Endothelial cell of umbilical vein (primary cell): ENCODE measurements at regions not wholly inside any gene's neighbourhood (a gene's known extent, or its start where the extent isn't known, plus 50 kb on each side); places are given as distances from the start of the nearest gene placed in this dataset.

Experiments used
- BruUV-seq: library from RNA; stranded (reverse); fragments of 400-500 nt; replicated peaks from 2 replicates; lab custom pipeline; 2021; lab: Mats Ljungman, UMichigan
- CTCF ChIA-PET: fragments of 300-600, 350-600 bp; sonication (Branson Sonifier 250); formaldehyde crosslinking; loops from one replicate; lab custom pipeline; 2021; ENCODE audit warnings: antibody characterized with exemption, inconsistent platforms; lab: Charles Lee
- POLR2A ChIA-PET: fragments of 300-600, 350-600 bp; sonication (Branson Sonifier 250); formaldehyde crosslinking; loops from one replicate; lab custom pipeline; 2021; ENCODE audit warnings: antibody characterized with exemption, inconsistent platforms; lab: Charles Lee
- DNase-seq: peaks from one replicate; pipeline ENCODE4 v3.0.0-alpha.2; 2011; ENCODE audit warnings: low read depth, low spot score
- FAIRE-seq: peaks from 2 replicates; lab custom pipeline; 2011; peaks lifted over from hg19 to GRCh38; lab: Jason Lieb, UNC
- H2AFZ ChIP-seq: 2 replicates; pipeline ENCODE4 v1.6.0; 2012; ENCODE audit warnings: low read depth, low read length, control low read depth, inconsistent platforms
- H3K27ac ChIP-seq: 2 replicates; pipeline ENCODE4 v1.5.1; 2011; ENCODE audit warnings: low read depth, mild to moderate bottlenecking, control low read depth, low read length, moderate library complexity; ENCODE audit not compliant: insufficient read depth
- H3K27me3 ChIP-seq, 2 experiments: 2 replicates each; pipeline versions ENCODE4 v1.6.0 to v1.6.1; 2011; ENCODE audit warnings: low read length in 2 of 2, mixed read lengths in 1 of 2; ENCODE audit not compliant: control insufficient read depth in 2 of 2, insufficient read depth in 2 of 2
- H3K36me3 ChIP-seq, 2 experiments: 2 replicates in 1 of 2; 3 replicates in 1 of 2; pipeline ENCODE4 v1.5.1; 2011; ENCODE audit warnings: low read length in 2 of 2, mild to moderate bottlenecking in 1 of 2, moderate library complexity in 1 of 2; ENCODE audit not compliant: control insufficient read depth in 2 of 2, insufficient read depth in 2 of 2; ENCODE audit errors: extremely low read depth in 1 of 2
- H3K4me1 ChIP-seq: 3 replicates; pipeline ENCODE4 v1.5.1; 2011; ENCODE audit warnings: mild to moderate bottlenecking, low read length; ENCODE audit not compliant: control insufficient read depth, insufficient read depth; ENCODE audit errors: extremely low read depth
- H3K4me2 ChIP-seq: 2 replicates; pipeline ENCODE4 v1.6.1; 2011; ENCODE audit warnings: low read length, control low read depth, mixed read lengths; ENCODE audit not compliant: insufficient read depth
- H3K4me3 ChIP-seq, 3 experiments: fragments of 200-600 bp in 1 of 3; sonication (generic), shearing (Covaris generic) in 1 of 3; replicated peaks in 1 of 3; 2 replicates each; pipeline ENCODE4 v1.5.1; 2011 to 2016; ENCODE audit warnings: control low read depth in 3 of 3, low read length in 3 of 3, mild to moderate bottlenecking in 2 of 3, inconsistent platforms in 1 of 3, low read depth in 1 of 3, moderate library complexity in 1 of 3; ENCODE audit not compliant: insufficient read depth in 1 of 3
- H3K79me2 ChIP-seq: 2 replicates; pipeline ENCODE4 v1.6.0; 2012; ENCODE audit warnings: low read length, inconsistent platforms; ENCODE audit not compliant: control insufficient read depth, insufficient read depth
- H3K9ac ChIP-seq: replicated peaks from 2 replicates; pipeline ENCODE3; 2011; ENCODE audit warnings: low read length, control low read depth; ENCODE audit not compliant: insufficient read depth; ENCODE audit errors: extremely low read depth
- H3K9me1 ChIP-seq: replicated peaks from 3 replicates; pipeline ENCODE4 v1.6.0; 2011; ENCODE audit warnings: mild to moderate bottlenecking, low read length; ENCODE audit not compliant: control insufficient read depth, insufficient read depth; ENCODE audit errors: extremely low read depth
- H3K9me3 ChIP-seq: replicated peaks from 2 replicates; pipeline ENCODE4 v1.5.1; 2012; ENCODE audit warnings: low read length, inconsistent platforms; ENCODE audit not compliant: control insufficient read depth, insufficient read depth
- H4K20me1 ChIP-seq: replicated peaks from 2 replicates; pipeline ENCODE3; 2011; ENCODE audit warnings: mild to moderate bottlenecking, low read length; ENCODE audit not compliant: control insufficient read depth, insufficient read depth; ENCODE audit errors: extremely low read depth
- EZH2 ChIP-seq: IDR thresholded peaks from 2 replicates; pipeline ENCODE4 v1.6.1; 2012; ENCODE audit warnings: borderline replicate concordance, low read depth, mild to moderate bottlenecking, moderate library complexity, low read length, inconsistent platforms; ENCODE audit not compliant: severe bottlenecking
- FOS ChIP-seq: IDR thresholded peaks from 2 replicates; pipeline ENCODE4 v1.6.1; 2011; ENCODE audit warnings: mild to moderate bottlenecking, low read length, moderate library complexity, borderline replicate concordance; ENCODE audit not compliant: insufficient read depth
- GATA2 ChIP-seq: IDR thresholded peaks from 2 replicates; pipeline ENCODE4 v1.7.0; 2011; ENCODE audit warnings: low read depth, mild to moderate bottlenecking, moderate library complexity, mixed read lengths, low read length; ENCODE audit not compliant: insufficient read length, insufficient read depth
- JUN ChIP-seq: IDR thresholded peaks from 2 replicates; pipeline ENCODE4 v1.6.1; 2011; ENCODE audit warnings: borderline replicate concordance, low read depth; ENCODE audit not compliant: insufficient read length, insufficient read depth
- MYC ChIP-seq: IDR thresholded peaks from one replicate; pipeline ENCODE4 v1.6.1; 2011; ENCODE audit warnings: mild to moderate bottlenecking, low read depth, low read length
- POLR2A ChIP-seq: IDR thresholded peaks from 2 replicates; pipeline ENCODE4 v1.6.1; 2012; ENCODE audit warnings: low read depth, mild to moderate bottlenecking, control low read depth, low read length
- POLR2AphosphoS5 ChIP-seq: IDR thresholded peaks from 2 replicates; pipeline ENCODE4 v1.6.1; 2012; ENCODE audit warnings: low read depth, mild to moderate bottlenecking, control low read depth, low read length, moderate library complexity; ENCODE audit not compliant: insufficient read depth
- dilution Hi-C: fragments of 300-500 bp; cut with MboI; formaldehyde crosslinking; loops from one replicate; pipeline ENCODE4 v1.15.0; 2019; ENCODE audit warnings: low sequenced_read_pairs; ENCODE audit not compliant: extremely low pct_ligation_motif_present
- intact Hi-C: fragments of 100-400 bp; cut with micrococcal nuclease; formaldehyde crosslinking; loops from one replicate; pipeline ENCODE4 v1.10.0; 2022
- TF ChIP-seq, protein P1 (sequence below): IDR thresholded peaks from 2 replicates; pipeline ENCODE4 v1.6.1; 2011; ENCODE audit not compliant: insufficient read depth, insufficient read length
- TF ChIP-seq, protein P2 (sequence below), 2 donors: IDR thresholded peaks; 1 replicate in 1 of 2; 2 replicates in 1 of 2; pipeline ENCODE4 v1.5.1; 2011; ENCODE audit warnings: low read length in 2 of 2, mild to moderate bottlenecking in 2 of 2, moderate library complexity in 2 of 2, control low read depth in 1 of 2, inconsistent platforms in 1 of 2, low read depth in 1 of 2; ENCODE audit not compliant: insufficient read depth in 1 of 2; ENCODE audit errors: extremely low read depth in 1 of 2

DNA sequence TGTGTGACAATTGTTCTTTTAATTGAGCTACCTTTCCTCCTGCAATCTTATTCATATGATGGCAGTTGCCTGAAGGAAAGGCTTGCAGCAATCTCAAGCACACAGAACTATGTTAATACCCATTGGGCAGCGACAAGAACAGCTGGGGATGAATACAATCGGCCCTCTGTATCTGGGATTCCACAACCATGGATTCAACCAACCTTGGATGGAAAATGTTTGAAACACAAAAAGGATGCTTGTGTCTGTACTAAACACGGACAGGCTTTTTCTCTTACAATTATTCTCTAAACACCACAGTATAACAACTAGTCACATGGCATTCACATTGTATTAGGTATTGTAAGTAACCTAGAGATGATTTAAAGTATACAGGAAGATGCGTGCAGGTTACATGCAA lies 256.1 kb upstream of the SIX2 start:
- CTCF ChIA-PET = interaction anchor here (4.5 kb wide), 1 partner anchor 12 kb away, joined by 23 read pairs; no protein-coding TSS in a partner anchor
- H3K4me2 ChIP-seq = no peak overlapping the region
- H3K4me3 ChIP-seq = no peak overlapping the region
- H4K20me1 ChIP-seq = no peaks in the 10 kb centered on the region
- H3K36me3 ChIP-seq = no peaks in the 10 kb centered on the region
- H3K9me1 ChIP-seq = no peaks in the 10 kb centered on the region
- intact Hi-C loops = no loop called here
- no peaks in the 10 kb centered on the region for H3K9me3 ChIP-seq
- TF ChIP-seq EZH2 (no peak), POLR2A (no peak), JUN (no peak), GATA2 (no peak), POLR2AphosphoS5 (no peak), MYC (no peak), FOS (no peak)
- TF ChIP-seq, protein P1, sequence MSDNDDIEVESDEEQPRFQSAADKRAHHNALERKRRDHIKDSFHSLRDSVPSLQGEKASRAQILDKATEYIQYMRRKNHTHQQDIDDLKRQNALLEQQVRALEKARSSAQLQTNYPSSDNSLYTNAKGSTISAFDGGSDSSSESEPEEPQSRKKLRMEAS = no peak
- TF ChIP-seq, protein P2, sequence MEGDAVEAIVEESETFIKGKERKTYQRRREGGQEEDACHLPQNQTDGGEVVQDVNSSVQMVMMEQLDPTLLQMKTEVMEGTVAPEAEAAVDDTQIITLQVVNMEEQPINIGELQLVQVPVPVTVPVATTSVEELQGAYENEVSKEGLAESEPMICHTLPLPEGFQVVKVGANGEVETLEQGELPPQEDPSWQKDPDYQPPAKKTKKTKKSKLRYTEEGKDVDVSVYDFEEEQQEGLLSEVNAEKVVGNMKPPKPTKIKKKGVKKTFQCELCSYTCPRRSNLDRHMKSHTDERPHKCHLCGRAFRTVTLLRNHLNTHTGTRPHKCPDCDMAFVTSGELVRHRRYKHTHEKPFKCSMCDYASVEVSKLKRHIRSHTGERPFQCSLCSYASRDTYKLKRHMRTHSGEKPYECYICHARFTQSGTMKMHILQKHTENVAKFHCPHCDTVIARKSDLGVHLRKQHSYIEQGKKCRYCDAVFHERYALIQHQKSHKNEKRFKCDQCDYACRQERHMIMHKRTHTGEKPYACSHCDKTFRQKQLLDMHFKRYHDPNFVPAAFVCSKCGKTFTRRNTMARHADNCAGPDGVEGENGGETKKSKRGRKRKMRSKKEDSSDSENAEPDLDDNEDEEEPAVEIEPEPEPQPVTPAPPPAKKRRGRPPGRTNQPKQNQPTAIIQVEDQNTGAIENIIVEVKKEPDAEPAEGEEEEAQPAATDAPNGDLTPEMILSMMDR (IDR thresholded peaks at IDR 0.05; ENCODE audit: extremely low read depth in 1 of 2, insufficient read depth in 1 of 2, low read depth in 1 of 2, low read length in 2 of 2) = no peak
- H3K27me3 ChIP-seq = no peaks in the 10 kb centered on the region
- FAIRE-seq (no peak), DNase-seq (no peak)
- no peak overlapping the region for H3K27ac ChIP-seq
- H3K9ac ChIP-seq = no peak overlapping the region
- H2AFZ ChIP-seq = no peak overlapping the region
- H3K79me2 ChIP-seq = no peaks in the 10 kb centered on the region
- dilution Hi-C loops = no loop called here
- peaks cover 53% of the 10 kb centered on the region for H3K4me1 ChIP-seq
- POLR2A ChIA-PET = no interaction called here
- no TSS peak for BruUV-seq
